ENCODE measurements at regions not wholly inside any gene's neighbourhood (a gene's known extent, or its start where the extent isn't known, plus 50 kb on each side); places are given as distances from the start of the nearest gene placed in this dataset.

DNA sequence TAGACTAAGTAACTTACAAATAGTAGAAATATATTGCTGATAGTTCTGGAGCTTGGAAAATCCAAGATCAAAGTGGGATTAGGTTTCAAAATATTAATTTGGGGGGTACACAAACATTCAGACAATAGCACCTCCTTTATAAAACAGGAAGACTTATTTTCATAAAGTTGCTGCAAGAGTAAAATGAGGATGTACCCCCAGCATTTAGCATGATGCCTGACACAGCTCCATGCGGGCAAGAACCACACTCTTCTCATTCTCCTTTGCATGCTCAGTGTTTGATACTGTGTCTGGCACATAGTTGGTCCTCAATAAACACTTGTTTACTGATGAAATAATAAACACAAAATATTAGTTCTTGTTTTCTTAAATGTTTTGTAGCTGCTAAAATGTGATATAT lies 332.9 kb downstream of the TFAP2A start:
- Histone ChIP-seq H3K14ac (replicated peaks; ENCODE audit: low read depth, low read length) (no peak overlapping the region), H3K27me3 (ENCODE audit: control insufficient read depth, insufficient read depth, low read length) (no peaks in the 10 kb centered on the region), H2AK5ac (ENCODE audit: low read depth, low read length) (no peak overlapping the region), H3K4me2 (ENCODE audit: low read depth, low read length) (no peak overlapping the region), H2BK120ac (ENCODE audit: low read depth, low read length) (no peak overlapping the region), H4K91ac (ENCODE audit: insufficient read depth, low read depth, low read length) (no peak overlapping the region), H3K79me1 (ENCODE audit: low read depth in 1 of 2, low read length in 2 of 2) (no peaks in the 10 kb centered on the region), H3K18ac (ENCODE audit: low read depth, low read length) (no peak overlapping the region), H2AFZ (replicated peaks; ENCODE audit: low read length, poor library complexity) (no peak overlapping the region), H2AK9ac (replicated peaks; ENCODE audit: low read depth, low read length, poor library complexity) (no peak overlapping the region), H2BK5ac (ENCODE audit: low read depth, low read length, poor library complexity, severe bottlenecking) (no peak overlapping the region), H3K4me1 (ENCODE audit: control insufficient read depth, insufficient read depth, low read length) (no peaks in the 10 kb centered on the region), H3K36me3 (ENCODE audit: control insufficient read depth, insufficient read depth, low read length) (no peaks in the 10 kb centered on the region), H3K4me3 (ENCODE audit: insufficient read depth, low read depth, low read length) (no peak overlapping the region), H3K23ac (ENCODE audit: low read depth, low read length) (no peak overlapping the region), H3K4ac (ENCODE audit: low read depth, low read length) (no peak overlapping the region), H3K27ac (ENCODE audit: insufficient read depth, low read length) (no peak overlapping the region), H4K5ac (ENCODE audit: low read depth, low read length) (no peak overlapping the region), H2BK15ac (ENCODE audit: low read depth, low read length) (no peak overlapping the region), H3K9me3 (ENCODE audit: control insufficient read depth, insufficient read depth, low read length) (0 out of 2 replicates have a peak, but pooled peaks cover 4% of the 10 kb centered on the region), H4K8ac (ENCODE audit: low read depth in 2 of 2, low read length in 2 of 2) (no peak overlapping the region), H3K9ac (ENCODE audit: low read depth, low read length) (no peak overlapping the region), H3K56ac (ENCODE audit: extremely low read depth, insufficient read depth, low read length) (no peak overlapping the region), H3K9me1 (ENCODE audit: insufficient read depth, low read length) (no peaks in the 10 kb centered on the region), H4K20me1 (ENCODE audit: insufficient read depth, low read length) (no peaks in the 10 kb centered on the region), H2BK20ac (ENCODE audit: low read depth, low read length) (no peak overlapping the region)
- intact Hi-C loops (cut with micrococcal nuclease) = no loop called here
- POLR2A ChIA-PET (ENCODE audit: unreplicated experiment) = no interaction called here
- dilution Hi-C loops (cut with HindIII; ENCODE audit: low sequenced_read_pairs, unreplicated experiment) = no loop called here
- CTCF ChIA-PET = no interaction called here
- no CpG with 5 or more reads among the region's 1 CpG for WGBS, 2 experiments (ENCODE audit: extremely low coverage in 2 of 2, insufficient read length in 1 of 2)
- ATAC-seq (ENCODE audit: low read depth) (no peak), DNase-seq (no peak)
- in situ Hi-C loops (cut with MboI; ENCODE audit: low sequenced_read_pairs) = no loop called here
- BruUV-seq (replicated peaks) = no TSS peak
- TF ChIP-seq, protein P1, sequence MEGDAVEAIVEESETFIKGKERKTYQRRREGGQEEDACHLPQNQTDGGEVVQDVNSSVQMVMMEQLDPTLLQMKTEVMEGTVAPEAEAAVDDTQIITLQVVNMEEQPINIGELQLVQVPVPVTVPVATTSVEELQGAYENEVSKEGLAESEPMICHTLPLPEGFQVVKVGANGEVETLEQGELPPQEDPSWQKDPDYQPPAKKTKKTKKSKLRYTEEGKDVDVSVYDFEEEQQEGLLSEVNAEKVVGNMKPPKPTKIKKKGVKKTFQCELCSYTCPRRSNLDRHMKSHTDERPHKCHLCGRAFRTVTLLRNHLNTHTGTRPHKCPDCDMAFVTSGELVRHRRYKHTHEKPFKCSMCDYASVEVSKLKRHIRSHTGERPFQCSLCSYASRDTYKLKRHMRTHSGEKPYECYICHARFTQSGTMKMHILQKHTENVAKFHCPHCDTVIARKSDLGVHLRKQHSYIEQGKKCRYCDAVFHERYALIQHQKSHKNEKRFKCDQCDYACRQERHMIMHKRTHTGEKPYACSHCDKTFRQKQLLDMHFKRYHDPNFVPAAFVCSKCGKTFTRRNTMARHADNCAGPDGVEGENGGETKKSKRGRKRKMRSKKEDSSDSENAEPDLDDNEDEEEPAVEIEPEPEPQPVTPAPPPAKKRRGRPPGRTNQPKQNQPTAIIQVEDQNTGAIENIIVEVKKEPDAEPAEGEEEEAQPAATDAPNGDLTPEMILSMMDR (conservative IDR thresholded peaks at IDR 0.05; ENCODE audit: low read depth, low read length) = no peak
- TF ChIP-seq RAD21 (IDR thresholded peaks at IDR 0.05; ENCODE audit: low read length) (no peak), POLR2A (IDR thresholded peaks at IDR 0.05; ENCODE audit: low read depth, low read length) (no peak), CEBPB (IDR thresholded peaks at IDR 0.05; ENCODE audit: low read depth, low read length) (no peak), NFE2L2 (IDR thresholded peaks at IDR 0.05; ENCODE audit: low read depth, low read length) (no peak), CHD1 (IDR thresholded peaks at IDR 0.05; ENCODE audit: low read depth, low read length) (no peak), MAFK (IDR thresholded peaks at IDR 0.05; ENCODE audit: low read depth, low read length) (no peak), MAZ (IDR thresholded peaks at IDR 0.05; ENCODE audit: borderline replicate concordance, low read depth, low read length) (no peak)
